CD4-positive, alpha-beta T cell treated with Interleukin-15 for 4 hours (primary cell): ENCODE measurements at regions not wholly inside any gene's neighbourhood (a gene's known extent, or its start where the extent isn't known, plus 50 kb on each side); places are given as distances from the start of the nearest gene placed in this dataset.
"Not testable (repeated sequence)": the region's sequence is repeated elsewhere in the genome, so short reads cannot be mapped to it uniquely, and the experiment has no call there.

ENCODE experiments used
- DNase-seq: peaks from one replicate; pipeline ENCODE4 v3.0.0-alpha.2; 2020; ENCODE audit warnings: low spot score

DNA sequence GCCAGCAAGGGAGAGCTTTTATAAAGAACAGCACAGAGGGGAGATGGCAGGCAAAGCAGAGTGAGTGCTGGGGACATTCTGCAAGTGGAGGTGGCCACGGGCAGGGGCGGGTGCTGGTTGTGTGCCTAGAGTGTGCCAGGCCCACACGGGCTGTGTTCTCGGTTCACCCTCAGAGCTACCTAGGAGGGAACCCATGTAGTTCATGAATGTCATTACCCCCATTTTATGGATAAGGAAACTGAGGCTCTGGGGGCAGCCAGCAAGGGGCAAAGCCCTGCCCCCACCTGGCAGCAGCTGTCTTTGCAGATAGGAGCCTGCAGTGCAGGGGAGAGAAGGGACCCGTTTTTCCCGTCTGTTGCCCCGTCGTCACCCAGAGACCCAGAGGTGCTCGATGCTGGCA lies 85.2 kb upstream of the NCOR2 start:
- no peak for DNase-seq

DNA sequence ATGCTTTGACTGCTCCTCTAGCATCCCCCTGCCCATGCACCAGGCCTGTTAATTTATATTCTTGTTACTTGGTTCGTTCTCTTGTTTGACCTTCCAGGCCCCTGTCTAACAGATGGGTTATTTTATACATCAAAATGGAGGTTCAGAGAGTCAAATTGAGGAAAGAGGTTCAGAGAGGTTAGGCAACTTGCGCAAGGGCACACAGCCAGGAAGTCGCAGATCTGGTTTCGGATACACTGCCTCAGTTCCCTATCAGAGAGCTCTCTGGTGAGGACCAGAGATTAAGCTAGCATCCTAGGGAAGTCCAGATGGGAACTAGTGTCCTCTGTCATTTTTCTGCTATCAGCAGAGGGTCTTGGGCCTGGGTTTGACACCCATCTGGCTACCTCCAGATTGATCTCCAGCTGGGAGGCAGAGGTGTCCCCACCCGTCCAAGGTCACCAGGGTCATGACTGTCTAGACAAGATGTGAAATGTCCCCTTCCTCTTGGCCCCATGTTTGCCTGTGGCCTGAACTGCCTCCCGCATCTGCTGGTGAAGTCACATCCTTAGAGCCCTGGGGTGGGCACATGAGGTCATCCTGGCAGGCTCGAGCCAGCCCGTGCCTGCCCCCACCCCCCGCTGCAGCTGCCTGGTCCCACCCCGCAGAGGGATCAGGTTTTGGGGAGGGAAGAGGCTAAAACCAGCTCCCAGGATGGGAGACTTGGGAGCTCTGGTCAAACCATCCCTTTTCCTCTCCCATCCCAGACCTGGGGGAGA lies 84.3 kb upstream of the NCOR2 start:
- no peak for DNase-seq

DNA sequence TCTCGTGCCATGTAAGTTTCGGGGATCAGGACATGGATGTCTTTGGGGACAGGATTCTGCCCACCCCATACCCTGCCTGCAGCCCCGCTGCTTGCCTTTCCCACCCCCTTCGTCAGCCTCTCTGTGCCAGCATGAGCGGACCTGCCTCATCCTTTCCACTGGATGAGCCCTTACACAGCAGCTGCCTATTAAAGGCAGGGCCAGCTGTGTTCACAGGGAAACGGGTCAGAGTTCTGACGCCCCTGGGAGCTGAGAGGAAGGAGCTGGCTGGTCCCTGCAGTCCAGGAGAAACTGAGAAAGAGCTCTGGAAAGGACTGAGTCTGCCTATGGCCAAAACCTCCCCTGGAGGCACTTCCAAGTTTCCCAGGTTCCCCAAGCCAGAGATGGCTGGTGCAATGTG lies 83.5 kb upstream of the NCOR2 start:
- no peak for DNase-seq

DNA sequence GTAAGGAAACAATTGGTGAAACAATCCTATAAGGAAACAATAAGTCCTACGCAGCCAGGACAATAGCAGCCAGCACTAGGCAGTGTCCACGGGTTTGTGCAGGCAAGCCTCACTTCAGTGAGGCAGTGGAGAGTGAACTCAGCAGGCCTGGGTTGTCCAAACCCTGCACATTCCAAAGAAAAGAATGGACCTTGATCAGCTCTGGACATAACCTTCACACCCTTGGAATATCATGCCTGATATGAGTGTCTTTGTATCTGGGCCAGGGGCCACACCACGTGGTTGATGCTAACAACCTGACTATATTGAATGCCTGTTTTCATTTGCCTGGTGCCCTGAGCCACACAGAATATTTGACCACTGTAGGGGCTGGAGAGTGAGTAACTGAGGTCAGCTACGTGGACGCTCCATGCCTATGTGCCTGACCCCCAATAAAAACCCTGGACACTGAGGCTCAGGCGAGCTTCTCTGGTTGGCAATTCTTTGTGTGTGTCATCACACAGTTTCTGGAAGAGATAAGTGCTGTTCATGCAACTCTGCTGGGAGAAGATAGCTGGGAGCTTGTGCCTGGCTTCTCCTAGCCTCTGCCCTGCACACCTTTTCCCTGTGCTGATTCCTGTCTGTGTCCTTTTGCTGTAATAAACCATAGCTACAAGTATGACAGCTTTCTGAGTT lies 81.4 kb upstream of the NCOR2 start:
- no peak for DNase-seq

DNA sequence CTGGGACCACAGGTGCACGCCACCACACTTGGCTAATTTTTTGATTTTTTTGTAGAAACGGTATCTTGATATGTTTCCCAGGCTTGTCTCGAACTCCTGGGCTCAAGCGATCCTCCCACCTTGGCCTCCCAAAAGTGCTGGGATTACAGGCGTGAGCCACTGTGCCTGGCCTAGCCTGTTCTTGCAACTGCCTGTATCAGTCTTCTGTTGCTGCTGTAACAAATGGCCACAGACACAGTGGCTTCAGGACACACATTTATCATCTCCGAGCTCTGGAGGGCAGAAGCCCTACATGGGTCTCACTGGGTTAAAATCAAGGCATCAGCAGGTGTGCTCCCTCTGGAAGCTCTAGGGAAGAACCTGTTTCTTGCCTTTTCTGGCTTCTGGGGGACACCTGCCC lies 79.9 kb upstream of the NCOR2 start:
- DNase-seq = no peak

DNA sequence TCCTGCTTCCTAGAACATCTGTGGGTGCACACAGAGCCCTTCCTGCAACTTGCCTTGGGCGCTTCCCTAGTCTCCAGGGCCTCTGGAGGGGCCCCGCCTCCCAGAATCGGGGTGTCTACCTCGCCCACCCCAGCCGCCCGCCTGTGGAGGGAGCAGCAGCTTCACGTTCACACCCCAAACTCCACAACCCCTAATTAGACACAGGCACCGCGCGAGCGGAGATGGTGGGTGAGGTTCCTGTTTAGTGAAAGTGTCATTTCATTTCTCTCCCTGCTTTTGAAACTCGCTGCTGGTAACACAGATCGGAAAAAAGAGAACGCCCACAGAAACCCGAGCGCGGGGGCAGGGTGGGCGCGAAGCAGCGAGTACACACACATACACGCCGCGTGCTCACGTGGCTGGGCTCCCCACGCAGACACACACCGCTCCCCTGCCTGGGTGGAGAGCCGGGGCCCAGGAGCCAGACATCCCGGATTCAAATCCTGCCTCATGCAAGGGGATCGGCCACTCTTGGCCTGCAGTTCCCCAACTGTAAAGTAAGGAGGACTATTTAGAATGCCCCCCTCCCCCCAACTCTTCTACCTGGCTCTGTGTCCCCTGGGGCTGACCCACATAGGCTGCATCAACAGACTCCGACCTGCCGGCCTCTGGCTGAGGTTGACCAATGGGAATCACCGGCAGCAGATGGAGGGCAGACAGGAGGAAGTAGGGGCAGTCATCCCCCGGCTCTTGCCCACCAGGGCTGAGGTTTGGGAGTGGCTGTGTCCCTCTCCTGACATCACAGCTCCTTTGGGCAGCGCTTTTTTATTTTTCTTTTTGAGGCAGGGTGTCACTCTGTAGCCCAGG lies 79.2 kb upstream of the NCOR2 start:
- DNase-seq = peak; percentile 7

DNA sequence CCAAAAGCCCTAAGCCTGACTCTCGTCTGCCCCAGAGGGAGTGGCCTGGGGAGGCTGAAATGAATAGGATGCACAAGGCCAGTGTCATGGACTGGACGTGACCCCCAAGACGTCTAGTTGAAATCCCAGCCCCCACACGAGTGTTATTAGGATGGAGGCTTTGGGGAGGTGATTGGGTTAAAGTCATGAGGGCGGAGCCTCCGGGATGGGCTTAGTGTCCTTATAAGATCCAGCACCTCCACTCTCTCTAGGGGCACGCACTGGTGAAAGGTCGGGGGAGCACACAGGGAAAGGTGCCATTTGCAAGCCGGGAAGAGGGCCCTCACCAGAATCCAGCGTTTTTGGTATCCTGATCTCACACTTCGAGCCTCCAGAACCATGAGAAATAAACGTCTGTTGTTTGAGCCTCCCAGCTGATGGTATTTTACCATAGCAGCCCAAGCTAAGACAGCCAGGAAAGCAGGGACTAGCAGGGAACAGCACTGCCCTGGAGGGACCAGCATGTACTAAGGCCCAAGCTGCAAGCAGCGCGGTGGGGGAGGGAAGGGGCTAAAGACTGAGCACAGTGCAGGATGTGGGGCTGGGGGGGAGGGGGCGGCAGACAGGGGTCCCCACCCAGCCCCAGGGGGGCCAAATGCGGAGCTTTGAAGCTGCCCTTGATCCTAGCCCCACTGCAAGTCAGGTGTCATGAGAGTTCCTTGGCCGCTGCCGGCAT lies 78.3 kb upstream of the NCOR2 start:
- DNase-seq = no peak

DNA sequence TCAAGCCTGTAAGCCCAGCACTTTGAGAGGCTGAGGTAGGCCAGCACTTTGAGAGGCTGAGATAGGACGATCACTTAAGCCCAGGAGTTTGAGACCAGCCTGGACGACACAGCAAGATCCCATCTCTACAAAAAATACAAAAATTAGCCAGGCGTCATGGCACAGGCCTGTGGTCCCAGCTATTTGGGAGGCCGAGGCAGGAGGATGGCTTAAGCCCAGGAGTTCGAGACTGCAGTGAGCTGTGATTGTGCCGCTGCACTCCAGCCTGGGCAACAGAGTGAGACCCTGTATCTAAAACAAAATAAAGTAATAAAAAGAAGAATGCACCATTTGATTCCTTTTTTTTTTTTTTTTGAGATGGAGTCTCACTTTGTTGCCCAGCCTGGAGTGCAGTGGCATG lies 76.4 kb upstream of the NCOR2 start:
- not testable (repeated sequence) for DNase-seq

DNA sequence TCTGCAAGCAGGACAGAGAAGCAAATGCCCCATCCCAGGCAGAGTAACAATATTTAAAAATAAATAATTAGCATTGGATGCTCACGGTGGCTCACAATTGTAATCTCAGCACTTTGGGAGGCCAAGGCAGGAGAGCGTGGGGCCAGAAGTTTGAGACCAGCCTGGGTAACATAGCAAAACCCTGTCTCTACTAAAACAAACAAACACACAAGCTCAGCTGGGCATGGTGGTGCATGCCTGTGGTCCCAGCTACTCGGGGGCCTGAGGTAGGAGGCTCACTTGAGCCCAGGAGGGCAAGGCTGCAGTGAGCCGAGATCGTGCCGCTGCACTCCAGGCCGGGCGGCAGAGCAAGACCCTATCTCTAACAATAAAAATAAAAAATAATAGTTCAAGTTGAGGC lies 74.7 kb upstream of the NCOR2 start:
- no peak for DNase-seq

DNA sequence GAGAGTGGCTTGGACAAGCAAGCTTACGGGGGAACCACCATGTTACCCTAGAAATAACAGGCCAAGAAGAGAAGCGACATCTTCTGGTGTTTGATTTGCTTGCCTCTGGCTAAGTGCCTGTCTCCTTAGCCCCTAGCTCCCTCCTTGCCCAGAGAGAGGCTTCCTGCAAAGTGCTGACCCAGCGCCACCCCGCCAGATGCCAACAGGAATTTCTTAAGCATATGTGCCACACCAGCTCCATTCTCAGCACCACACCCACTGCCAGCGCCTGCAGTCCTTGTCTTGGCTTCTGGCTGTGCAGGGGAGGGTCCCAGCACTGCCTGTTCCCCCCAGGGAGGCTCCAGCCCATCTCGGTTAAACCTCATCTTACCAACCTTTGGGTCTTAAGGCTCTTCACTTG lies 74.2 kb upstream of the NCOR2 start:
- no peak for DNase-seq

DNA sequence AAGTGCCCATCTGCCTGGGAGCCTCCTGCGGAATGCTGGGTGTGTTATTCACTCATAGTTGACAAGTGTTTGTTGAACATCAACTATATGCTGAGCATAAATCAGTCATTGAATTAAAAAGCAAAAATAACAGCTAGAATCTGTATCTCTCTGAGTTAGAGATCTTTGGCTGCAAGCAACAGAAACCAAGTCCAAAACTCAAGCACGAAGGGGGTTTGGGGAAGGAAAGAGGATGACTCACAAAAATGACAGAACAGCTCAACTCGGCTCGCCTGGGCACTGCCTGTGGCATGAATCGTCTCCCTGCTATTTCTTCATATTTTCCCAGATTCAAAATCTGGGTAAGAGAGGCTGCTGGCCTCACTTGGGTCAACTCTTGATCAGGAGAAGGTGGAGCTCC lies 72.6 kb upstream of the NCOR2 start:
- DNase-seq = no peak

DNA sequence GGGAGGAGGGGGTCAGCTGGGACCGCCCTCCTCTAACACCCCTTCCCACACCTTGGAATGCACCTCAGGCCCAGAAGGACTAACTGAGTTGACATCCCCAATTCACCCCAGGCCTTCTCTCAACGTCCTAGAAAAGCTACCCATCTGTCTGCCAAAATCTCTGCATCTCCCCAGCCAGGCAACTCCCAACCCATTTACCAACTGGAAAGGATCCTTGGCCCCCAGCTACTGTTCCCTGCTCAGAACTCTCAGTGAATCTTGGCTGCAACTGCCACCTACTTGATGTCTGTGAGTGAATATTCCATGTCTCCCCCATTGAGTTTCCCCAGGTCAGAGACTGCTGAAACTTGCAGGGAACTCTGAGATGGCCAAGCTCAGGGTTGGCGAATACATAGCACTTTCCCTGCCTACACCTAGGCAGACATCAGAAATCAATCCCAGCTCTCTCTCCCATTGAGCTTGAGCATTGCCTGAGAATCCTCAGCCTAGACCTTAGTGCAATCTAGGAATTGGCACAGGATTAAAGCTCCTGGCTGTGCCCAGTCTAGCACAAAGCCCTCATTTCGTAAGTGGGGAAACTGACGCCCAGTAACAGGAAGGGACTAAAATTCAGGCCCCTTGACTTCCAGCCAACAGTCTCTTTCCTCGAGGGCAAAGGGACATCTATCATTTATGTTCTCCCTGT lies 71.9 kb upstream of the NCOR2 start:
- no peak for DNase-seq

DNA sequence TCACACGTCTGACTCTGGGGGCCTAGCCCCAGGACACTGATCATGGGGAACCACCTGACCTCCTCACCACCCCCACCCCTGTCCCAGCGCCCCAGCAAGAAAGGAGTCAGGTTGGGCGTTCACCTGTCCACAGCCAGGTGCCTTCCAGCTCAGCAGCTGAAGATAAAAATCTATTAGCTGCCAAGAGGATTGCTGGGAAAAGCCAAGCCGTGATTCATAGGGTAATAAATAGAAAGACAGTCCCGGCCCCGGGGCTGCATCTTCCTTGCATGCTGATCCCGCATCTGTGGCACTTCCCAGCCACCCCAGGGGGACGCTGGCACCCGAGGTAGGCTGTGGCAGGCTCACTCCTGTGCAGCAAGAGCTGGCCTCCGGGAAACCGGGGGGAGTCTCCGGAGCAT lies 70.2 kb upstream of the NCOR2 start:
- no peak for DNase-seq

DNA sequence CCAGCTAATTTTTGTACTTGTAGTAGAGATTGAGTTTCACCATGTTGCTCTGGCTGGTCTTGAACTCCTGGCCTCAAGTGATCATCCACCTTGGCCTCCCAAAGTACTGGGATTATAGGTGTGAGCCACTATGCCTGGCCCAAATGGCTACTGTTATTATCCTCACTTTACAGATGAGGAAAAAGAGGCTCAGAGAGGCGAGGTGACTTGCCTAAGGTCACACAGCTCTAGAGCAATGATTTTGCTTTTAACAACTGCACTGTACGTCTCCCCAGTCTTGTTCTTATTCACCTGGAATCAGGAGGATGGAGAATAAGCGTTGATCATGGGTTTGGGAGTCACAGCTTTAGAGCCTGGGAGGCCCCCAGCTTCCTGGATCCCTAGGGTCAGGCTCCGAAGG lies 69.8 kb upstream of the NCOR2 start:
- no peak for DNase-seq

DNA sequence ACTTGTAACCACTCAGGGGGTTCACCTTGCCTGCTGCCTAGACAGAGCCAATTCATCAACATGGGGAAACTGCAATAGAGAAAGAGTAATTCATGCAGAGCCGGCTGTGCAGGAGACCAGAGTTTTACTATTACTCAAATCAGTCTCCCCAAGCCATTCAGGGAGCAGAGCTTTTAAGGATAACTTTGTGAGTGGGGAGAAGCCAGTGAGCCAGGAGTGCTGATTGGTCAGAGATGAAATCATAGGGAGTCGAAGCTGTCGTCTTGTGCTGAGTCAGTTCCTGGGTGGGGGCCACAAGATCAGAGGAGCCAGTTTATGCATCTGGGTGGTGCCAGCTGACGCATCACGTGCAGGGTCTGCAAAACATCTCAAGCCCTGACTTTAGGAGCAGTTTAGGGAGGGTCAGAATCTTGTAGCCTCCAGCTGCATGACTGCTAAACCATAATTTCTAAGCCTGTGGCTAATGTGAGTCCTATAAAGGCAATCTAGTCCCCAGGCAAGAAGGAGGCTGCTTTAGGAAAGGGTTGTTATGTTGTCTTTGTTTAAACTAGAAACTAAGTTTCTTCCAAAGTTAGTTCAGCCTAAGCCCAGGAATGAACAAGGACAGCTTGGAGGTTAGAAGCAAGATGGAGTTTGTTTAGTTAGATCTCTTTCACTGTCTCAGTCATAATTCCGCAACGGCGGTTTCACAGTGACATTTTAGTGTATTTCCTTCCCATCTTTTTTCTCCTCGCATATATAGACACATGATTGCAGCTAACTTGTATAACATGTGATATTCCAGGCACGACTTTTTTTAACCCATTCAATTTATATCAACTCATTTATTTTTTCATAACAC lies 68.9 kb upstream of the NCOR2 start:
- peak; percentile 71 for DNase-seq

DNA sequence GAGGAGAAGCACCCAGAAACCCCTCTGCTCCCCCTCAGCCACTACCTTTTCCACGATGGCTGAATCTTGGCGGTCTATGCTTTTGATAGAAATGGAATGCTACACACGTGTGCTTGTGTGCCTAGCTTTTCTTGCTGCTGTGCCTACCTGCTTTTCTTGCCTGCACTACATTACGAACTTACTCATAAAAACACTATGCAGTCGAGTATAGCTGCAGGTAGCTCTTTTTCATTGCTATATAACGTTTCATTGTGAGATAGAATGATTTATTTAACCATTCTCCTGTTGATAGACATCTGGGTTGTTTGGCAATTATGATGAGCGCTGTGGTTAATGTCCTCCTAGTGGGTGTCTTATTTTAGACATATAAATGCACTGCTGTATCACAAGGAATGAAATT lies 67.9 kb upstream of the NCOR2 start:
- no peak for DNase-seq

DNA sequence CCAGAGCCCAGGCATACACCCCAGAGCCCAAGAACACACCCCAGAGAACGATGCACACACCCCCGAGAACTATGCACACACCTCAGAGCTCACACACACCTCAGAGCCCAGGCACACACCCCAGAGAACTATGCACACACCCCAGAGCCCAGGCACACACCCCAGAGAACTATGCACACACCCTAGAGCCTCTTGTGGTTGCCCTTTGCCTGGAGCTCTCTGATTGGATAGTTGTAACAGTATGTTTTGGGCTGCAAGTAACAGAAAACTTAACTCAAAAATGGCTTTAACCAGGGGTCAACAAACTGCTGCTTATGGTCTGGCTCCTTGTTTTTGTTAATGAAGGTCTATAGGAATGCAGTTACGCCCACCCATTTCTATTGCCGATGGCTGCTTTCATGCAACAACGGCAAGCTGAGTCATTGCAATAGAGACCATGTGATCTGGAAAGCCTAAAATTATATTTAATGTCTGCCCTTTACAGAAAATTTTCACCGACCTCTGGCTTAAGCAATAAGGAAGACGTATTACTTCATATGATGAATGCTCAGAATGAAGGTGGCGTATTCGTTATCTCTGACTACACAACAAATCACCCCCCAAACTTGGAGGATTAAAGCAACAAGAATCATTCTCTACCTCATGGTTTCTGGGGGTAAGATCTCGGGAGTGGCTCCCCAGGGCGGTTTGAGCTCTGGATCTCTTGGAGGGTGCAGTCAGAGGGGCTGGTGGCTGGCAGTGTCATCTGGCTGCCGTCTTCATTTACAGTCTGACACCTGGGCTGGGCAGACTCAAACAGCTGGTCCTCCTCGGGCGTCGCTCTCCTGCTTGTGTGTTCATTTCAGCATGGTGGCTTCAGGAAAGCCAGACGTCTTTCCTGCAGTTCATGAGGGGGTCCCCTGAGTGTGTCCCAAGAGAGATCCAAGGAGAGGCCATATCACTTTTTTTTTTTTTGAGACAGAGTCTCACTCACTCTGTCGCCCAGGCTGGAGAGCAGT lies 66.3 kb upstream of the NCOR2 start:
- DNase-seq = no peak

DNA sequence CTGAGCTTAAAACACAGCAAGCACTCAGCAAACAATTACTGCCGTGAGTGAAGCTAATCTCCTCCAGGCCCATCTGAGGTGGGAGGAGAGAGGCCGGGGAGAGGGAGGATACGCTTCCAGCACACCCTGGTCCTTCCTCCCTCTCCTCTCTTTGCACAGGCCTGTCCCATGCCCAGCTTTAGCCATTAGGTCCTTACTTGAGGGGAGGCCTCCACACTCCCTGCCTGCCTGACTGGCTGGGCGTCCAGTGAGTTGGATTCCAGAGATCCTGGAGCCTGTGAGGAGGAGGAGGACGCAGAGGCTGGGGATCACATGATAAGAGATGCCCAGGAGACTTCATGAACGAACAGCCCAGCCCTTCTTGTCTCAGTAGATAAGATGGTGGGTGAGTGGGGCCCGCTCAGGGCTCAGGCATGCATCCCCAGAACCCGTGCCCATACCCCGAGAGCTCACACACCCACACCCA lies 65.1 kb upstream of the NCOR2 start:
- no peak for DNase-seq

DNA sequence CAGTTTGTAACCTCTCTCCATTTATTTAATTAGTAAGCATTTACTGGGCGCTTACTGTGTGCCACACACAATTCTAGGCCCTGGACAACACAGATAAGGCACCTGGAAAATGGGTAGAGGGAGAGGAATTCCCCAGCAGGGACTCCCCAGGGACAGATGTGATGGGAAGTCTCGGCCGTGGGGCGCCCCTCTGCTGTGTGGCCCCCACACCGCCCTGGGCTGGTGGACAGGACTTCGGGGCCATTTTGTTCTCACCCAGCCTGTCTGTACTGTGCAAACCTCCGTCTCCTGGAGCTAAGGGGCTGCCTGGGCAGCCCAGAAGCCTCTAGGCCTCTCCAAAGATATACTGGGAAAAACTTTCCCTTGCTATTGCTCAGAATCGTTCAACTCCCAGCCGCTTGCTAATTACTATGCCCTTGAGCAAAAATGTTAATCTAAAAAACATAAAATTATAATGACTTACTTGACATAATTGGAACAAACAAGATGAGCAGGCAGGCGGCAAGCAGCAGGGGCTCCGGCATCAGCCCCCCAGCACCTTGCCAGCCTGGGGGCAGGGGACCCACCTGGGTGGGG lies 64.4 kb upstream of the NCOR2 start:
- DNase-seq = no peak
